Posterior vena cava (tissue), 2 donors: ENCODE measurements at regions not wholly inside any gene's neighbourhood (a gene's known extent, or its start where the extent isn't known, plus 50 kb on each side); places are given as distances from the start of the nearest gene placed in this dataset.
A peak's percentile ranks its signal among the peaks of the same experiment; 100 is the strongest.
"Not testable (repeated sequence)": the region's sequence is repeated elsewhere in the genome, so short reads cannot be mapped to it uniquely, and the experiment has no call there.

Source experiments
- DNase-seq: peaks from one replicate; pipeline ENCODE4 v3.0.0-alpha.2; 2020; ENCODE audit warnings: low spot score
- intact Hi-C, 2 donors: fragments of 100-400 bp; cut with DNase I; formaldehyde crosslinking; loops; one replicate each; pipeline versions ENCODE4 v1.14.1 to v1.14.2; 2022 to 2023
- donor health status: DM: yes; HTN: yes; CAD: no.
- donor health status: DM: yes; HTN: yes; CAD: no.

DNA sequence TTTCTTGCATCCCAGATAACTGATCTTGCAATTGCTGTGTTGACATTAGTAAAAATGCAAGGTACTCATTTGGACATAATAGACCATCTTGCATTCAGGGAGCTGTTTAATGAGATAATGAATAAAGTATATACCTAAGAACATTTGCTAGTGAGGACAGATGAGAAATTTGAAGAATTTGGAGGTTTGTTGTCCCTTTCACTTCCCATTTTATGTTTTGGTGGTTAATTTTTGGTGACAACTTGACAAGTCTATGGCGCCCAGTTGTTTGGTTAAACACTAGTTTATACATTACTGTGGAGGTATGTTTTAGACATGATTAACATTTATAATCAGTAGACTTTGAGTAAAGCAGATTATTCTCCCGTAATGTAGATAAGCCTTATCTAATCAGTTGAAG, 300.2 kb upstream of the SYNCRIP start:
- intact Hi-C loops = no loop called here

GRCh38 chr6:85936916-85937315, 294.2 kb upstream of the SYNCRIP start:
- intact Hi-C loops = no loop called here
- no peak for DNase-seq

More for the DNA sequence above, 300.2 kb upstream of the SYNCRIP start:
- DNase-seq = no peak

- intact Hi-C loops = no loop called here
- no peak for DNase-seq
Observed at GRCh38 chr6:85923013-85923430, 280.3 kb upstream of the SYNCRIP start.

GRCh38 chr6:85920782-85921181, 278.1 kb upstream of the SYNCRIP start:
- intact Hi-C loops = no loop called here
- DNase-seq = peak; percentile 35

- intact Hi-C loops = no loop called here
- no peak for DNase-seq
Observed at GRCh38 chr6:85917522-85917921, 274.8 kb upstream of the SYNCRIP start.

GRCh38 chr6:85913001-85913400, 270.3 kb upstream of the SYNCRIP start:
- intact Hi-C loops = no loop called here
- no peak for DNase-seq

GRCh38 chr6:85912582-85912981, 269.9 kb upstream of the SYNCRIP start:
- DNase-seq = no peak
- intact Hi-C loops = no loop called here

DNA sequence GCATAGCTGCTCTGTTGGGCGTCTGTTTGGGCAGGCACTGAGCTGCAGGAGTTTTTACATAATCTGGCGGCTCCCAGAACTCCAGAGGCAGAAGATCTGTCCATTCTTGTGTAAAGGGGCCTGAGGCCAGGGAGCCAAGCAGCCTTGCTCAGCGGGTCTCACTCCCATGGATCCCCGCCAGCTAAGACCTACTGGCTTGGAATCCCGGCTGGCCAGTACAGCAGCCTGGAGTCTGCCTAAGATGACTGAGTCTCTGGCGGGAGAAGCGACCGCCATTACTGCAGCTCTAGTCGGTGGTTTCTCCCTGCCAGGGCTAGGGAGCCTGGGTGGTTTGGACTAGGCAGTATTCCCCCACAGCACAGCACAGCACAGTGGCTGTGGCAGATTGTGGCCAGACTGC, 268.4 kb upstream of the SYNCRIP start:
- no peak for DNase-seq
- intact Hi-C loops = no loop called here

- DNase-seq, intact Hi-C loops: not testable (repeated sequence)
Observed at GRCh38 chr6:85908120-85908519, 265.4 kb upstream of the SYNCRIP start.

GRCh38 chr6:85892346-85892745, 249.7 kb upstream of the SYNCRIP start:
- DNase-seq = no peak
- intact Hi-C loops = no loop called here

- intact Hi-C loops = no loop called here
- no peak for DNase-seq
Observed at GRCh38 chr6:85887461-85887860, 244.8 kb upstream of the SYNCRIP start.

DNA sequence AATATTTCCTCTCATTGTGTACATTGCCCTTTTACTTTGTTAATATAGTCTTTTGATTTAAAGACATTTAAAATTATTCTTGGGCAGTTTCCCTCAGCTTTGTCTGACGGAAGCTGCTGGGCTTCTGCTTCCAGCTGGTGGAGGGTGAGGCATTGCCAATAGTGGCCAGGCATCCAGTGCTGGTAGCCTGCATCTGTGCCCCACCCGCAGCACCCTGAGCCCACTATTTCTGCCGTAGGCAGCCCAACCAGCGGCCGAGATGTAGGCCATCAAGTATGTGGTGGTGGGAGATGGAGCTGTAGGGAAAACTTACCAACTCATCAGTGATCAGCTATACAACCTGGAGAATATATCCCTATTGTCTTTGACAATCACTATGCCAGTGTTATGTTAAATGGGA, 226.0 kb upstream of the SYNCRIP start:
- intact Hi-C loops = loop anchor here in 1 of 2 donors (5.0 kb wide), 1 partner anchor 929 kb away; no protein-coding TSS in a partner anchor
- DNase-seq = no peak

DNA sequence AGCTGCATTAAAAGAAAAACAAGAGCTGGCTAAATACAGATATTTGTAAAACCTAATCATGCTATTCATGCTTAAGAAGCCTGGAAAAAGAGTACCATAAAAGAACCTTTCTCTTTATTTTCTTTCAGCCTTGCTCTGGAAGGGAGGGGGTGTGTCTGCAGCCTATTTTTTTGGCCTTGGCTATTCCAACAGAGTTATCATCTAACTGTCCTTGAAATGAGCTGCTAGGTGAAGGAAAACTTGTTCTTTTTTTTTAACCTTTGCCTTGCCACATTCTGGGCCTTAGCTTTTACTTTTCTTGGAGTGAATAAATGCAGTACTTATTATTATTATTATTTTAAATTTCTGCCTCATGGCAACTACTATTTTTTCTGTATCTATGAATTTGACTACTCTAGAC, 224.9 kb upstream of the SYNCRIP start:
- intact Hi-C loops = loop anchor here in 1 of 2 donors (5.0 kb wide), 1 partner anchor 930 kb away; no protein-coding TSS in a partner anchor
- no peak for DNase-seq

DNA sequence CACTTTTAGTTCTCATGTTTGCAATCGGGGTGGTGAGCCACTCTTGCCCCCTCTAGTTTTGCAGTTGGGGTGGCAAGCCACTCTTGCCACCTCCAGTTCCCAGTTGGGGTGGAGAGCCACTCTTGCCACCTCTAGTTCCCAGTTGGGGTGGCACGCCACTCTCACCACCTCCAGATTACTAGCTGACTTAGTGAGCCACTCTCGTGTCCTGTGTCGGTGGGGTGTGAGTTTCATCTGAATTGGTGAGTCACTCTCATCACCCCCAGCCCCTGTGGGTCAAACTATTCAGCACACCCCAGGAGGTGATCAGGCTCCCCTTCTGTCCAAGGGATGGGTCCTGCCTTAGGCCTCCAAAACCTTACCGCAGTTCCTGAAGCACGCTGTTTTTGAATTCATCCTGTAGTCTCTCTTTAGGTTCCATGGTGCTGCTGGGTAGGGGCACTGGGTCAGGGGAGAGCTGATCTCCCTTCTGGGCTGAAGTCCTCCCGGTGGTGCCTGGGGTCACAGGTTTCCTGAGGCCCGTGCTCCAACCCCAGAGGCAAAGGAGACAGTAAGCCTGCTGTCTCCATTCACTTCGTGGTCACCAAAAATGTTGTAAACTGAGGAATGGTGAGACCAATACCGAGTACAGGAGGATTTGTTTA, 224.2 kb upstream of the SYNCRIP start:
- peak; percentile 73 for DNase-seq
- intact Hi-C loops = loop anchor here in 1 of 2 donors (5.0 kb wide), 1 partner anchor 930 kb away; no protein-coding TSS in a partner anchor

- DNase-seq = no peak
- intact Hi-C loops = loop anchor here in 1 of 2 donors (5.0 kb wide), 1 partner anchor 931 kb away; no protein-coding TSS in a partner anchor
Observed at GRCh38 chr6:85866370-85866730, 223.7 kb upstream of the SYNCRIP start.

GRCh38 chr6:85865420-85866369, 223.0 kb upstream of the SYNCRIP start:
- intact Hi-C loops = loop anchor here in 1 of 2 donors (5.0 kb wide), 1 partner anchor 932 kb away; no protein-coding TSS in a partner anchor
- DNase-seq = no peak

DNA sequence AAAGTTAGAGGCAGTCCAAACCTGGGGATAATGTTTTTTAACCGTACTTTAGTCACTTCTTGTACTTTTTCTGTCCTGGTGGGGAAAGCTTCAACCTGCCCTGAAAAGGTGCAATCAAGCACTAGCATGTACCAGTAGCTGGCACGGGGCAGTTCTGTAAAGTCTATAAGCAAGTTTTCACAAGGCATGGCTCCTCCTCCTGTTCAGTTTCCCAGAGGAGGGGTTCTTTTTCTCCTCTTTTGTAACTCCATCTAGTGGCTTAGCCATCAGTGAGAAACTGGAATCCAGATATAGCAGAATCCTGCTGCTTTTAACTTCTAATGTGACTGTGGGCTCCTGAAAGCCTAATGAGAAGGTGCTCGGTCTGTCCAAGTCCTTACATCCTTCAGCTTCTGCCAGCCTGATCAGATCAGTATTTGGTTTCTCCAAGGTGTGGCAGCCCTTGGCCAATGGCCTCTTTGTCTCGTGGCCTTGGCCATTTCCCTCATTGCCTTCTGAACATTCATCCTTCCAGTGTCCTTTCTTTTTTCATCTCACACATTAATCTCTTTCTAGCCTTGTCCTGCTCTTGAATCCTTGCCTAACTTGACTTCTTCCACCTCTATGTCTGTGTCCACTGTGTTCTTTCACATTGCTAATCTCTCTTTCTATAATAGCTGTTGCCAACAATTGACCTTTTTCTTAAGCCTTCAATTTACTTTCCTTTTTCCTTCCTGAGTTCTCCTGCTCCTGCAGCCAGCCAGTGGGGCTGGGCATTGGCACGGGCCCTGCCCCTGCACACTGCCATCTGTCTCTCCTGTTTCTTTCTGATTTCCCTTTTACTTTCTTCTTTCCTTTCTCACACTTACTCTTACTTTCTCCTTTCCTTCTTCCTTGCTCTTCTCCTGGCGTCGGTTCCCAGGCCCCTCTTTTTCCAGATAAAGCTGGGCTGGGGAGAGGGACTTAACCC, 222.0 kb upstream of the SYNCRIP start:
- intact Hi-C loops = loop anchor here in 1 of 2 donors (5.0 kb wide), 2 partner anchors 837 to 933 kb away; no protein-coding TSS in a partner anchor

GRCh38 chr6:85856235-85856634, 213.5 kb upstream of the SYNCRIP start:
- DNase-seq = no peak
- intact Hi-C loops = loop anchor here in 1 of 2 donors (10.0 kb wide), 1 partner anchor 61 kb away; no protein-coding TSS in a partner anchor

More for the DNA sequence above, 222.0 kb upstream of the SYNCRIP start:
- DNase-seq = no peak
